ENCODE measurements at regions not wholly inside any gene's neighbourhood (a gene's known extent, or its start where the extent isn't known, plus 50 kb on each side); places are given as distances from the start of the nearest gene placed in this dataset.

- Histone ChIP-seq H3K4me1 (no peaks in the 10 kb centered on the region), H3K9me3 (no peaks in the 10 kb centered on the region), H3K36me3 (no peaks in the 10 kb centered on the region), H3K27me3 (peaks cover 0 to 23% (median 4%) of the 10 kb centered on the region in 4 donors), H3K27ac (no peak overlapping the region), H3K4me3 (no peak overlapping the region)
- 50 to 58% methylated on average over 6 of the region's 6 CpGs for WGBS, 2 donors
- intact Hi-C loops (cut with DNase I): no loop called here
- DNase-seq: no peak
- TF ChIP-seq, protein P1, sequence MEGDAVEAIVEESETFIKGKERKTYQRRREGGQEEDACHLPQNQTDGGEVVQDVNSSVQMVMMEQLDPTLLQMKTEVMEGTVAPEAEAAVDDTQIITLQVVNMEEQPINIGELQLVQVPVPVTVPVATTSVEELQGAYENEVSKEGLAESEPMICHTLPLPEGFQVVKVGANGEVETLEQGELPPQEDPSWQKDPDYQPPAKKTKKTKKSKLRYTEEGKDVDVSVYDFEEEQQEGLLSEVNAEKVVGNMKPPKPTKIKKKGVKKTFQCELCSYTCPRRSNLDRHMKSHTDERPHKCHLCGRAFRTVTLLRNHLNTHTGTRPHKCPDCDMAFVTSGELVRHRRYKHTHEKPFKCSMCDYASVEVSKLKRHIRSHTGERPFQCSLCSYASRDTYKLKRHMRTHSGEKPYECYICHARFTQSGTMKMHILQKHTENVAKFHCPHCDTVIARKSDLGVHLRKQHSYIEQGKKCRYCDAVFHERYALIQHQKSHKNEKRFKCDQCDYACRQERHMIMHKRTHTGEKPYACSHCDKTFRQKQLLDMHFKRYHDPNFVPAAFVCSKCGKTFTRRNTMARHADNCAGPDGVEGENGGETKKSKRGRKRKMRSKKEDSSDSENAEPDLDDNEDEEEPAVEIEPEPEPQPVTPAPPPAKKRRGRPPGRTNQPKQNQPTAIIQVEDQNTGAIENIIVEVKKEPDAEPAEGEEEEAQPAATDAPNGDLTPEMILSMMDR (IDR thresholded peaks at IDR 0.05): no peak
- TF ChIP-seq POLR2A (IDR thresholded peaks at IDR 0.05): no peak
These were observed 84.4 kb upstream of the SIX2 start for GRCh38 chr2:45093663-45094062.

- WGBS, 2 donors: 85 to 90% methylated on average over 5 of the region's 5 CpGs
These were observed 83.9 kb upstream of the SIX2 start for GRCh38 chr2:45093181-45093580.

DNA sequence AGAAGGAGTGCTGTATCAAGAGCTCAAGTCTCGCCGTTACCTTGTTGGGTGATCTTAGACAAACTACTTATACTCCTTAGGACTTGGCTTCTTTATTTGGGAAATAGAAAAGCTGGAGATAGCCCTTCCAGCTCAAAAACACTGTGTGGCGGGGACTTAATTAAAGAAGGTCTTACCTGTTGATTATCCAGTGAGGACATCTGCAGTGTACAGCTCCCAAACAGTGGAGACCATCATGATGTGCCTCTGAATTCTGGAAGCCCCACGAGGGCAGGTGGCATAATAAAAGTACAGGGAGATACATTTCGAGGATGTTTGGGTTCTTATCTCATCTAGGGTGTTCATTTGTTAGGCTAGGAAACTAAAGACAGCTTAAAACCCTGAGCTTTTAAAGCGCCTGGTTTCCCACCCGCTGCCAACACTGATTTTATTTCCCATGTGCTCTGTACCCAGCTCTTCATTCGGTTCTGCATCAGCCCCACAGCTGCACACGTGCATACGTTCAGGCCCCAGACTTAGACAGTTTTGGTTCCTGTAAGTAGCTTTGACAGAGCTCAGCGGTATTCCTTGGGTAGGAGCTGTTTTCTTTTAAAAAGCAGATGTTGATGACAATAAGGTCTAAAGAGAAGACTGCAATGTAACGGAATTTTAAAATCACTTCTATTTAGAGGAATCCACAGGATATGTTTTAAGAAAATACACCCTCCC lies 80.5 kb upstream of the SIX2 start:
- H3K27me3 ChIP-seq: peaks cover 0 to 21% (median 2%) of the 10 kb centered on the region in 4 donors
- no peaks in the 10 kb centered on the region for H3K4me1 ChIP-seq
- 79 to 81% methylated on average over 12 of the region's 12 CpGs for WGBS, 2 donors
- no peak overlapping the region for H3K27ac ChIP-seq
- no peak for DNase-seq
- TF ChIP-seq POLR2A (IDR thresholded peaks at IDR 0.05): no peak
- TF ChIP-seq, protein P1 (IDR thresholded peaks at IDR 0.05): no peak
- intact Hi-C loops (cut with DNase I): no loop called here
- no peaks in the 10 kb centered on the region for H3K9me3 ChIP-seq
- H3K4me3 ChIP-seq: no peak overlapping the region
- H3K36me3 ChIP-seq: no peaks in the 10 kb centered on the region

More at GRCh38 chr2:45093181-45093580, 83.9 kb upstream of the SIX2 start:
- intact Hi-C loops (cut with DNase I): no loop called here
- no peaks in the 10 kb centered on the region for H3K4me1 ChIP-seq
- no peaks in the 10 kb centered on the region for H3K36me3 ChIP-seq
- no peak overlapping the region for H3K27ac ChIP-seq
- H3K9me3 ChIP-seq: no peaks in the 10 kb centered on the region
- peaks cover 0 to 27% (median 4%) of the 10 kb centered on the region in 4 donors for H3K27me3 ChIP-seq
- no peak for TF ChIP-seq POLR2A (IDR thresholded peaks at IDR 0.05)
- TF ChIP-seq, protein P1 (IDR thresholded peaks at IDR 0.05): no peak
- DNase-seq: no peak
- H3K4me3 ChIP-seq: no peak overlapping the region

- Histone ChIP-seq H3K9me3 (no peaks in the 10 kb centered on the region), H3K36me3 (no peaks in the 10 kb centered on the region), H3K27ac (no peak overlapping the region), H3K4me1 (no peaks in the 10 kb centered on the region), H3K27me3 (peaks cover 0 to 17% (median 0%) of the 10 kb centered on the region in 4 donors), H3K4me3 (no peak overlapping the region)
- TF ChIP-seq POLR2A (IDR thresholded peaks at IDR 0.05): no peak
- TF ChIP-seq, protein P1 (IDR thresholded peaks at IDR 0.05): no peak
- DNase-seq: no peak
- intact Hi-C loops (cut with DNase I): no loop called here
- 79 to 83% methylated on average over 4 of the region's 4 CpGs for WGBS, 2 donors
These were observed 76.2 kb upstream of the SIX2 start for GRCh38 chr2:45085487-45085886.

DNA sequence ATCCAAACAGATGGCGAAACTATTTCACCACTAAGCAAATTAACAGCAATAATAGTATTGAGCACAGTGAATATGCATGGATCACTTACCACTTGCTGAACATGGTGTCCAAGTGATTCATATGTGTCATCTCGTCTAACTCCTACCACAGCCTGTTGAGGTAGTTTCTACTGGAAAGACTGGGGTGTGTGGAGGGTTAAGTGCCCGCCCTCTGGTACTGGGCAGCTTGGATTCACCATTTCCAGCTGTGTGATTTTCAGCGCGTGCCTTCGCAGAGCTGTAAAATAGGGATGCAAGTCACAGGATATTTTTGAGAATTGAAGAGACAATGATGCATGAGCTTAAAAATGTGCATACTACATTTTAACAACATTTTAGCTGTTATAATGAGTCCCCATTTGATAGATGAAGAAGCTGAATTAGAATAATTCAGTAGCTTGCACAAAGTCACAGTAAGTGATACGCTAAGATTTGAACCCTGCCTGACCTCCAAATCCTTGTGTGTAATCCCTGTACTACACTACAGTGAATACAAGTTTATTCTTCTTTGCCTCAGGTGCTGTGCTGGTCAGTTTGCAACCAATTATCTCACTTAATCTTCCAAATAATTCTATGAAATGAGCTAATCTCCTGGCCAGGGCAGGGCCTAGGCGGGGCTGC lies 75.2 kb upstream of the SIX2 start:
- H3K27me3 ChIP-seq: peaks cover 0 to 17% (median 0%) of the 10 kb centered on the region in 4 donors
- no peaks in the 10 kb centered on the region for H3K36me3 ChIP-seq
- H3K4me3 ChIP-seq: no peak overlapping the region
- no peak for DNase-seq
- TF ChIP-seq, protein P1 (IDR thresholded peaks at IDR 0.05): no peak
- no peak for TF ChIP-seq POLR2A (IDR thresholded peaks at IDR 0.05)
- H3K9me3 ChIP-seq: no peaks in the 10 kb centered on the region
- no peak overlapping the region for H3K27ac ChIP-seq
- H3K4me1 ChIP-seq: no peaks in the 10 kb centered on the region
- intact Hi-C loops (cut with DNase I): no loop called here
- 71 to 77% methylated on average over 8 of the region's 8 CpGs for WGBS, 2 donors

All from esophagus squamous epithelium (tissue), 5 donors.